Endothelial cell (in vitro differentiated cells): ENCODE measurements at regions not wholly inside any gene's neighbourhood (a gene's known extent, or its start where the extent isn't known, plus 50 kb on each side); places are given as distances from the start of the nearest gene placed in this dataset.

Experiments
- DNase-seq: peaks from one replicate; pipeline ENCODE4 v3.0.0; 2021; ENCODE audit warnings: low spot score
- H3K27ac Mint-ChIP-seq: one replicate; pipeline ENCODE4 v1.8.0; 2021; ENCODE audit warnings: mixed read lengths, inconsistent platforms; ENCODE audit not compliant: unreplicated experiment
- H3K27me3 Mint-ChIP-seq: one replicate; pipeline ENCODE4 v1.8.0; 2021; ENCODE audit warnings: mild to moderate bottlenecking, moderate library complexity, mixed read lengths, inconsistent platforms; ENCODE audit not compliant: unreplicated experiment
- H3K36me3 Mint-ChIP-seq: one replicate; pipeline ENCODE4 v1.8.0; 2021; ENCODE audit warnings: mild to moderate bottlenecking, low read depth, mixed read lengths, inconsistent platforms; ENCODE audit not compliant: unreplicated experiment
- H3K4me1 Mint-ChIP-seq: one replicate; pipeline ENCODE4 v1.8.0; 2021; ENCODE audit warnings: mild to moderate bottlenecking, mixed read lengths, inconsistent platforms; ENCODE audit not compliant: unreplicated experiment
- H3K4me3 Mint-ChIP-seq: one replicate; pipeline ENCODE4 v1.8.0; 2021; ENCODE audit warnings: mild to moderate bottlenecking, mixed read lengths, inconsistent platforms; ENCODE audit not compliant: unreplicated experiment
- H3K9me3 Mint-ChIP-seq: one replicate; pipeline ENCODE4 v1.8.0; 2021; ENCODE audit warnings: mixed read lengths, inconsistent platforms; ENCODE audit not compliant: unreplicated experiment
- TF ChIP-seq, protein P1 (sequence below): fragments of 200-600 bp; sonication (generic); IDR thresholded peaks from one replicate; pipeline ENCODE4 v1.5.0; 2021; ENCODE audit warnings: antibody characterized with exemption; ENCODE audit not compliant: unreplicated experiment

DNA sequence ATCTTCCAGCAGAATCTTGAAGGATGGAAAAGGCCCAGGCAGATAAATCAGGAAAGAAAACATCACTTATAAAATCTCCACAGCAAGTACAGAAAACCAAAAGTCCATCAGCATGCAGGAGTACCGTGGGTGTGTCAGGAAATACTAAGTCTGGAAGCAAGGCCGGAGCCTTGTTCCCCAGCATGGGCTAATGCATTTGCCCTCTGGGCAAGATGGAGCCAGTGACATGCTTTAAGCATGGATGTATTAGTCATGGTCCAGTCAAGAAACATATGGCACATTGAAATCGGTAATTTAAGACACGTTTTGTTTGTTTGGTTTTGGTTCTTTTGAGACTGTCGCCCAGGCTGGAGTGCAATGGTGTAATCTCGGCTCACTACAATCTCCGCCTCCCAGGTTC, 506.0 kb upstream of the JARID2 start:
- Mint-ChIP-seq H3K27me3 (no peaks in the 10 kb centered on the region), H3K4me3 (no peak overlapping the region), H3K9me3 (no peaks in the 10 kb centered on the region), H3K36me3 (no peaks in the 10 kb centered on the region), H3K27ac (no peak overlapping the region), H3K4me1 (peaks cover 6% of the 10 kb centered on the region)
- DNase-seq, result no peak
- TF ChIP-seq, protein P1, sequence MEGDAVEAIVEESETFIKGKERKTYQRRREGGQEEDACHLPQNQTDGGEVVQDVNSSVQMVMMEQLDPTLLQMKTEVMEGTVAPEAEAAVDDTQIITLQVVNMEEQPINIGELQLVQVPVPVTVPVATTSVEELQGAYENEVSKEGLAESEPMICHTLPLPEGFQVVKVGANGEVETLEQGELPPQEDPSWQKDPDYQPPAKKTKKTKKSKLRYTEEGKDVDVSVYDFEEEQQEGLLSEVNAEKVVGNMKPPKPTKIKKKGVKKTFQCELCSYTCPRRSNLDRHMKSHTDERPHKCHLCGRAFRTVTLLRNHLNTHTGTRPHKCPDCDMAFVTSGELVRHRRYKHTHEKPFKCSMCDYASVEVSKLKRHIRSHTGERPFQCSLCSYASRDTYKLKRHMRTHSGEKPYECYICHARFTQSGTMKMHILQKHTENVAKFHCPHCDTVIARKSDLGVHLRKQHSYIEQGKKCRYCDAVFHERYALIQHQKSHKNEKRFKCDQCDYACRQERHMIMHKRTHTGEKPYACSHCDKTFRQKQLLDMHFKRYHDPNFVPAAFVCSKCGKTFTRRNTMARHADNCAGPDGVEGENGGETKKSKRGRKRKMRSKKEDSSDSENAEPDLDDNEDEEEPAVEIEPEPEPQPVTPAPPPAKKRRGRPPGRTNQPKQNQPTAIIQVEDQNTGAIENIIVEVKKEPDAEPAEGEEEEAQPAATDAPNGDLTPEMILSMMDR, result no peak

DNA sequence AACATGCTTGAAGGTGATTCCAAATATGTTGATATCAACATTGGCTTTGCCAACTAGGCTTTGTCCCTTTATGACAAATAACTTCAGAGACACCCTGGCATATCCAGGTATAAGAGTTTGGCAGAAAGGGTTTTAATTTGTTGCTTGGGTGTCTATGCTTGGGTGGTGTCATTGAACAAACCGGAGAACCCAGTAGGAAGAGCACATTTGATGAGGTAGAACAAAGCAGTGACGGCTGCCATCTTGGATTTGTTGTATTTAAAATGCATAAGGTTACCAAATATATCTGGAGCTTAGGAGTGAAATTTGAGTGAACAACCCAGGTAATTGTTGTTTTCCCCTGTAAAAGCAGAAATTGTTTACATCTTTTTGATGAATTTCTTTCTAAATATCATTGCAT, 503.7 kb upstream of the JARID2 start:
- Mint-ChIP-seq H3K27me3 (no peaks in the 10 kb centered on the region), H3K27ac (no peak overlapping the region), H3K4me3 (no peak overlapping the region), H3K4me1 (no peaks in the 10 kb centered on the region), H3K9me3 (no peaks in the 10 kb centered on the region), H3K36me3 (no peaks in the 10 kb centered on the region)
- DNase-seq, result no peak
- TF ChIP-seq, protein P1, result no peak

DNA sequence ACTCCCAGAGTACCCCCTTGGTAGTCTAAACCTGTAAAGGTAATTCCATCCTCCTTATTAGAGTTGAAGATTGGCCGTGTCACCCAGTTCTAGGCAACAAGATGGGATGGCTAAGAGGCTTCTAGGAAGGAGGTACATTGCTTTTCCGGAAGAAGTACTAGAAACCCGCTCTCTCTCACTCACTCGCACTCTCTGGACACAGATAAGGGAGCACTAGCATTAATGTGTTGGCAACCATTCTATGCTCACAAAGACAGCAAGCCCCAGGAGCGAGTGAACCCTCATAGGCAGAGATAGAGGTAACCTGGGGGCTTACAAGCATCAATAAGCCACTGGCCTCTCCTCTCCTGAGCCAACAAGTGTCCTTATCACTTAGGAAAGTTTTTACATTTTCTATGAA, 503.2 kb upstream of the JARID2 start:
- Mint-ChIP-seq H3K4me1 (no peaks in the 10 kb centered on the region), H3K27ac (no peak overlapping the region), H3K27me3 (no peaks in the 10 kb centered on the region), H3K9me3 (no peaks in the 10 kb centered on the region), H3K36me3 (no peaks in the 10 kb centered on the region), H3K4me3 (no peak overlapping the region)
- TF ChIP-seq, protein P1, result no peak
- no peak for DNase-seq

DNA sequence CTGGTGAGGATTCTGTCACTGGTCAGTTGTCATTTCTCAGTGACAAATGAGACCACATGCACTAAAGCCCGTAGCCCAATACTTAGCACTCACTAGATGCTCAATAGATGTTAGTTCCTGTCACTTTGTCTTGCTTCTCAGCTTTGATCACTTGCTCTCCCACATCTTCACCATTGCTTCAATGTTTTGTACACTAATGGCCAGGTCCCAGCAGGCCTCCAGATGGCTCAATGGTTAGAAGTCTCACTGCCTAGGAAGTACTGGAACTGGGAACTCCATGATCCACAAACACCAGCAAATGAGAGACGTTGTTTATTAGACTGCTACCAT, 502.8 kb upstream of the JARID2 start:
- TF ChIP-seq, protein P1, result no peak
- Mint-ChIP-seq H3K4me1 (no peaks in the 10 kb centered on the region), H3K27me3 (no peaks in the 10 kb centered on the region), H3K27ac (no peak overlapping the region), H3K36me3 (no peaks in the 10 kb centered on the region), H3K4me3 (no peak overlapping the region), H3K9me3 (no peaks in the 10 kb centered on the region)
- DNase-seq, result no peak

DNA sequence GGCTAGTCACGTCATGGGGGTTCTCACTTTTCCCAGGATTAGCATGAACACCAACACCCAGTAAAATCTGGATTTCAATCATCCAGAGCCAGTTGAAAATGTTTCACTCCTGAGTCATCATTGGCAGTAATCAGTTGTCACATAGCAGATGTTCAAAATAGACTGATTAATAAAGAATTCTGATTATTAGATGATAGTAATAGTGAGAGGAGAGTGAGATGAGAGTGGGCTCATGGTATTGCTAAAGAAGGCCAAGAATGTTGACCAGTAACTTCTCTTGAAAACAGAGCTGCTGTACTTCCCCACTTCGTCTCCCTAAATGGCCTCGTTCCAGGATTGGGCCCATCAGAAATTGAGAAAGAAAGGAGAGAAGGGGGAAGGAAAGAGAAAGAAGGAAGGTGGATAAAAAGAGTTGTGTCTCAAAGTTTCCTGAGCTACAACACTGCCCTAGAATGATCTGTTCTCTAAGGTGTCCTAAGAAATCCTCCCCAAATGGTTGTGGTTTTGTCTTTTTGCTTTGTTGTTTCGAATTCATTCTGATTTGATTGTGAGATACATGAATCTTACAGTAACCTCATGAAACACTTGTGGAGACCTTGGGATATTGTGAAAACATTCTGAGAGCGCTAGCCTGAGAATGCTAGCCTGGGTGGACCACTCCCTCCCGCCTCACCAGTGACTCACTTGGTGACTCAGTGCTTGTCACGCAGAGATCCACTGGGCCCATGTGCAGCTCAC, 502.2 kb upstream of the JARID2 start:
- Mint-ChIP-seq H3K9me3 (no peaks in the 10 kb centered on the region), H3K27me3 (no peaks in the 10 kb centered on the region), H3K27ac (no peak overlapping the region), H3K4me1 (no peaks in the 10 kb centered on the region), H3K4me3 (no peak overlapping the region), H3K36me3 (no peaks in the 10 kb centered on the region)
- DNase-seq, result no peak
- TF ChIP-seq, protein P1, result no peak
